ENCODE measurements at regions not wholly inside any gene's neighbourhood (a gene's known extent, or its start where the extent isn't known, plus 50 kb on each side); places are given as distances from the start of the nearest gene placed in this dataset.

DNA sequence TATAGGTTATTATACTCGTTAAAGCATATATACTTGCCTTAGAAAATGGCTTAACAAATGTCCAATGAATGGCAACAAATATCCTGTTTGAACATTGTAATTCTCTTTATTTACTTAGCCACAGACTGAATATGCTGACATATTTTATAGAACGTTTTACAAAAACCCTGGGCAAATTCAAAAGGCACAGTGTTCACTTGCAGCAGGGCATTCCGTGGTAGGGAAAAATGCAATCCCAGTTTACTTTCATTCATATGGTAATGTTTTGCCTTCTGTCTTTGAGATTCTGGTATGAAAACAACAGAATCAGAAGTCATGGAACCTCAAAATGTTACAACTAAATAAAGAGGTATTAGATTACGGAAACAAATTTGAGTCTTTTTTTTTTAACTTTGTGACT is 56.2 kb upstream of the MYCBP2 start:
- intact Hi-C loops (cut with micrococcal nuclease) = no loop called here

DNA sequence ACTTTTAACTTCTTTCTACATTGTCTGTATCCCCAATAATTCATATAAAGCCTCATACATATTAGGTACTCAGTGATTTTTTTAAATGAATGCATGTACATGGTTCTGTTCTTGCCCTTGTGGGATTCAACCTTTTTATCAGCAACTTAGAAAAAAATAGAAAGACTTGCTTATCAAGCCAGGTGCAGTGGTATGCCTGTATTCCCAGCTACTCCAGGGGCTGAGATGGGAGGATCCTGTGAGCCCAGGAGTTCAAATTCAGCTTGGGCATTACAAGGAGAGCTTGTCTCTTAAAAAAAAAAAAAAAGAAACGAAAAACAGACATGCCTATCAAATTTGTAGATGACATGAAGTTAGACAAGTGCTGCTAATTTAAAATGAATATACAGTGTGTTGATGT is 54.2 kb upstream of the MYCBP2 start:
- intact Hi-C loops (cut with micrococcal nuclease) = no loop called here

GRCh38 chr13:77379508-77379907 is 52.6 kb upstream of the MYCBP2 start:
- intact Hi-C loops (cut with micrococcal nuclease) = no loop called here

- intact Hi-C loops (cut with micrococcal nuclease) = no loop called here
Observed at GRCh38 chr13:77378662-77379061, 51.8 kb upstream of the MYCBP2 start.

GRCh38 chr13:77377016-77377415 is 50.1 kb upstream of the MYCBP2 start:
- intact Hi-C loops (cut with micrococcal nuclease) = no loop called here

Data from T-helper 1 cell treated with Interleukin-12 subunit alpha and Interleukin-12 subunit beta and Interleukin-4 antibody, amounts not matched to agents 30 ng/mL and 1 ng/mL, for 36 hours (primary cell).